ENCODE measurements at regions not wholly inside any gene's neighbourhood (a gene's known extent, or its start where the extent isn't known, plus 50 kb on each side); places are given as distances from the start of the nearest gene placed in this dataset.

DNA sequence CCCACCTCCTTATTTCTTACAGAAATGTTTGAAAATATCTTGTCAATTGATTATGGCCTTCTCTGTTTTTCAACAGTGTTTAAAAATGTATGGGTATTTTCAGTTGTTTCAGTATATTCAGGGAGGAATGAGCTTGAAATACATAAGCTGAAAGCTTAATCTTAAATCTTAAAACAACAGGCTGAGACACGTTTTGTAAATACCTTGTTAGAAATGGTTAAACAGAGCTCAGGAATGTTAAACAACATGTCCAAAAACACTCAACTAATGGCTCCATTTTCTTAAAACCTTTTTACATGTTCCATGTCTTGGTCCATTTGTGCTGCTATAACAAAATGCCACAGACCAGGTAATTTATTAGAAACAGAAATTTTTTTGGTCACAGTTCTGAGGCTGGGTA, 953.8 kb upstream of the ADGRL2 start:
- no peak for DNase-seq

DNA sequence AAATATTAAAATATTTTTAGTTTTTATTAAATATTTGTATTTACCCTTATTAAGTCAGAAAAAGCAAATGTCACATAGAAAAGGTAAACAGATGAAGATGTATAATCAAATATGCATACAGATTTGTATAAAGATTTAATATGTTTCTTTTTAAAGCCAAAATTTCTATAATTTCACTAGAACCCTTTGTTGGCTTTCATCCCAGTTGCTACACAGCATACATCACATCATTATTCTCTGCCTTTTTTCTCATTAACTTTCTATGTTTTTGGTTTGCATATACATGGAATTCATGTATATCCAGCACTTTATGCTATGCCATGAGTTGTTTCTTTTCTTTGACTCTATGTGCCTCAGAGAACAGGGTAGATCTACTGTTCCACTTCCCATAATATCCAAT, 957.9 kb upstream of the ADGRL2 start:
- no peak for DNase-seq

DNA sequence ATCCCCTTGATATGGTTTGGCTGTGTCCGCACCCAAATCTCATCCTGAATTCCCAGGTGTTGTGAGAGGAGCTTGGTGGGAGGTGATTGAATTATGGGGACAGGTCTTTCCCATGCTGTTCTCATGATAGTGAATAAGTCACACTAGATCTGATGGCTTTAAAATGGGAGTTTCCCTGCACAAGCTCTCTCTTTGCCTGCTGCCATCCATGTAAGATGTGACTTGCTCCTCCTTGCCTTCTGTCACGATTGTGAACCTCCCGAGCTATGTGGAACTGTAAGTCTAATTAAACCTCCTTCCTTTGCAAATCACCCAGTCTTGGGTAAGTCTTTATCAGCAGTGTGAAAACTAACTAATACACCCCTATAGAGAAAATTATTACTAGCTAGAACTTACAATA, 959.5 kb upstream of the ADGRL2 start:
- no peak for DNase-seq

DNA sequence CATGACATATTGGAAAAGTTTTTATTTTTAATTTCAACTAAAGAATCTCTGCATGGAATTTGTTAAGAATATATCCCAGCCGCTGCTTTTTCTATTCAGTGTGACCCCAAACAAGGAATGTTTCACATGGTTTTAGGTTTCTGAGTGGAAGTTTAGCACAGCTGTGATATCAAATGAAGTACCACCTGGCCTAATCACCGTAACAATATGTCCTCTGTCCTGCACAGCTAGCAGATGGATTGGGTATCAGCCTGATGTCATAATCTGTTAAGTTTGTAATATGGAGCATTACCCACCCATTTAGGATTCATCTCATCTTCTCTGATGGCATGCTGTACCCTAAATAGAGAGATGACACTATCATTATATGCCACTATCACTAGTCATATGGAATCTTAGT, 963.7 kb upstream of the ADGRL2 start:
- peak; percentile 59 to 90 for DNase-seq

DNA sequence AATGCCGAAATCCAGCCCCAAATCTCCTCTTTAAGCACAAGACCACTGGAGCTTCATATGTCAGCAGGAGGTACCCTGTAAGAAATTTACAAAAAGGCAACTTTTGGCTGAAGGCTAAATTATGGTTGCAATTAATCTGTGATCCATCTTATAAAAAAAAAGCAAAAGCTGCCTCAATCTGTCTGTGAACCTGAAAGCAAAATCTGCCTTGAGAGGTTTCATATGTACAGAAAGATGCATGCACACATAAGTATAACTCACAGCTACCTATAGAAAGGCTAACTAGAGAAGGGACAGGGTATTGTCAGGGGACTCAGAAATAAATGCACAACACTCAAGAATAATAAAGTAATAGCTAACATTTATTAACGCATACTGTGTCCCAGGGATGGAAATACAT, 964.2 kb upstream of the ADGRL2 start:
- DNase-seq, result peak in 1 of 2 experiments; percentile 18

DNA sequence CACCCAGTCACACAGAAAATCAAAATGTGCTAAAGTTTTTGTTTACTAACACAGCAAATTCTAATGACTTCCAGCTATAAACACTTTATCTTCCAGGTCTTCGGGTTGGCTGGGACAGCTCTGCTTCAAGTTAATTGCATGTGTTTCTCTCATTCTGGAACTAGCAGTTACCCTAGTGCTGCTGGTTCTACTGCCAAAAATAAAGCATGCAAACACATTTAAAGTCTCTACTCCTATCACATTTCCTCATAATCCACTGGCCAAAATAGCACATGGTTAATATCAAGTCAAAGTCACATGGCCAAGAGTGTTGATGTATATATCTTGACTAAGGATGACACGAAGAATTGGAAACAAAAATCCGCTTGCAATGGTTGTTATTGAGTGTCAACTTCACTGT, 973.1 kb upstream of the ADGRL2 start:
- no peak for DNase-seq

DNA sequence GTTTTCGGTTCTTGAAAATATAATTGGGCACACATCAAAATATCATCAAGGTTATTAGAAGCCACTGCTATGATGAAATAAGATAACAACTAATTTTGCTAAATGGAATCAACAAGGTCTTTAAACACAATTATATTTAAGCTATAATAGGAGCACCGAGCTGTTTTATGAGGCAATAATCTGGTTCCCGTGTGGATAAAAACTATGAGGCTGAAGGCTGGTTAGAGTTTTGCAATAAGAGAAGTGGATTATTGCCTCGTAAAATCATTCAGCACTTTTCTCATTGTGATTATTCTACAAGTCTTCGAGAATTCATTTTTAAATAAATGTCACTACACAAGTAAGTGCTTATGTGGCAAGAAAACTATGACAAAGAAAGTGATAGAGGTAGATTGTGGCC, 975.7 kb upstream of the ADGRL2 start:
- no peak for DNase-seq

DNA sequence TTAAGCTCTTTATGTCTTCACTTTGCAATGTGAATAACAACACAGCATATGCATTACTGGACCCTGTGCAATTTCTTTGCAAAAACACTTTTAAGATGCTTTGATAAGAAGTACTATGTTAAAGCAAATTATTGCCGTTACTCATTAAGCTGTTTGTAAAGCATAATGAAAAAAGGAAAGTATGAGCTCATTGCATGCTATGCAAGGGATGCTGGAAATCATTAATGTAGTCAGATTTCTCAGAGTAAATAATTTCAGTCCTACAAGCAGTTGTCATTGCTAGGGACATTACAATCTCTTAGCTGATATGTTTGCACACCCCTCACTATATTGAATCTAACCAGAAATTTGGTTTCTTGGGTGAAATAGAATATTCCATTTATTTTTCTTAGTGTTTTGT, 982.5 kb upstream of the ADGRL2 start:
- no peak for DNase-seq

DNA sequence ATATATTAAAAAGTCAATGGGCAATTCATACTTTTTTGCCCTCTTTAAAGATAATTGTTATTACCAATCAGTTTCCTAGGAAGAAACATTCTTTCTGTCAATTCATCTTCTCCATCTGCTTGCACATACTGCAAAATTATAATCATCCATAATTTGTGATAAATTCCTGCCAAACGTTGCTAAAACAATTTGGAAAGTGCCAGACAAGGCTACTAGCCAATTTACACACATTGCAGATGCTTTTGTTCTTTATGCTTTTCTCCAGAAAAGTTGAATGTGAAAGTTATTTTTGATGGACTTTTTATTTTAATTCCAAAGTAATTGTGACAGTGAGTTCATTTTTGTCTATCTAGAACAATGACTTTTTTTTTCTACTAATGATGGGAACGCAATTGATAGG, 992.8 kb upstream of the ADGRL2 start:
- no peak for DNase-seq

DNA sequence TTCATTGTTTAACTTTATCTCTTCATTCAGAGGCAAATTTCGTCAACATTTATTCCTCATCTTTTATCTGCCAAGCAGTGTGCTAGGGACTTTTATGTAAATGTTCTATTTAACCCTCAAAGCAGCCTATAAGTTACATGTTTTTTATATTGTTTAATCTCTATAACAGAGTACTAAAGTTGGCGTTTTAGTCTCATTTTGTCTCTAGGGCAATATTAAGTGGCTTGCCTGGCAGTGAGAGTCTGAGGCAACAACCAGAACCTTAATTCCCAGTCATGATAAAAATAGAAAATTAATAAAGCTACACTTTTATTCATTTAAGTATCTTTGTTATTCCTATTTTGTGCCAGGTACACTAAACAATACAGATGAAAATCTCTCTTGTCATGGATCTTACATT, 994.3 kb upstream of the ADGRL2 start:
- no peak for DNase-seq

DNA sequence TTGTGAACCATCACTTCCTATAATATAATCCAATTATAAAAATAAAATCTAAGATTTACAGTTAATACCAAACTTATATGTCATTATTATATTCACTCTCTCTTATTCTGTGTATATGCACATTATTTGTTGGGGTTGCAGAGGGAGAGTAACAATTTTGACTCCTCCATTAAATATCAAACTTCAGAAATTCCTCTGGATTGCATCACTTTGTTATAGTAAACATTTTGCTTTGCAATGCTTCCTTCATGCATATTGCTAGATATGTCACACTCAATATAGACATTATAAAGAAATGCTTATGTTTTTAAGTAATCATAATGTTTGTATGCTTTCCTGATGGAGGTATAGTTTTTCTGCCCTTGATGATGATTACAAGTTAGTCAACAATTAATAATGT, 999.0 kb upstream of the ADGRL2 start:
- DNase-seq, result no peak

DNA sequence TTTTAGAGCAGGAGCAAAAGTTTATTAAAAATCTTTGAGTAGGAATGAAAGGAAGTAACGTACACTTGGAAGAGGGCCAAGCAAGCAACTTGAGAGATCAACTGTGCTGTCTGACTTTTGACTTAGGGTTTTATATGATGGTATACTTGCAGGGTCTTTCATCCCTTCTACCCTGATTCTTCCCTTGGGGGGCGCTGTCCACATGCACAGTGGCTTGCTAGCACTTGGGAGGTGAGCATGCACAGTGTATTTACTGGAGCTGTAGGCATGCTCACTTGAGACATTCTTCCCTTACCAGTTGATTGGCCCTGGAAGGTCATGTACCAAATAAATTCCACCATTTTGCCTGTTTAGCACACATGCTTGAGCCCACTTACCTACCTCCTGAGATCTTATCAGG, 1001.3 kb upstream of the ADGRL2 start:
- DNase-seq, result no peak

DNA sequence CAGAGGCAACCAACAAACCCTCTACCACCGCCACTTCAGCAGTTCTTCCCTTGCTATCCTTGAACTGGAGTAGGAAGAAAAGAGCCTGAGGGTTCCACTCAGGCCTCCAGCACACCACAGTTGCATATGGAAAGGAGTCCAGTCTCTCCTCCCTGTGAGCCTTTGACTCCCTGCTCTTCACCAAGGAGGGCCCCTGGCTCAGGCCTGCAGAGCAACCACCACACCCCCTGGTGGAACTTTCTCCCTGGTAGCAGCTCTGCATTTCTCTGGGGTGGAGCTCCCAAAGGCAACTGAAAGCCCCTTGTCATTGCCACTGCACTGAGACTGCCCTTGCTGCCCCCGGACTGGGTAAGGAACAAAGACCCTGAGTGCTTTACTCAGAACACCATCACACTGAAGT, 1021.5 kb upstream of the ADGRL2 start:
- DNase-seq, result no peak

DNA sequence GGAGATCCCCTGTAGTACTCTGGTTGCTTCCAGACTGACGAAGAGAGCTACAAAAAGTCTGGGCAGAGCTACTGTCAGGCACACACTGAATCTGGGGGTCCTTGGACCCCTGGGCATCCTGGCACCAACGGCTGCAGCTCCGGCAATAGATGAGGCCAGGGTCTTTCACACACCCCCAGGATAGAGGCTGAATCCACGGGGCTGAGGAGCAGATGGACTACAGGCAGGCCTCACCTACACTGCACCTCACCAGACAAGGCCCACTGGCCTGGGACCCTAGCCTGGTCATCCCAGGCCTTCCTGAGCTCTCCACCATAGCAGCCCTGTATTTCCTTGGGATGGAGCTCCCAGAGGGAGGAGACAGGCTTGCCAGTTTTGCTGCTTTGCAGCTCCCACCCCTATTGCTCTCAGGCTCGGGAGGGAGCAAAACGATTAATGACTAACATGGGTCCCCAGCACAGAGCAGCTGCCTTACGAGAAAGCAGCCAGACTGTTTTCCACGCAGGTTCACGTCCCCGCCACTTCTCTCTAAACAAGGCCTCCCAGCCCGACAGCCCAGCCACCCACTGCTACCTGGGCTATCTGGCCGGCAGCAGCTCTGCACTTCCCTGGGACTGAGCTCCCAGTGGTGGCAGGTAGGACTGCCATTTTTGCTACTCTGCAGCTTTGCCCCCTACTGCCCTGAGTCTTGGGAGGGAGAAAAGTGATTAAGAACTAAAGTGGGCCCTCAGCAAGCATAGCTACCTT, 1022.5 kb upstream of the ADGRL2 start:
- DNase-seq, result no peak

DNA sequence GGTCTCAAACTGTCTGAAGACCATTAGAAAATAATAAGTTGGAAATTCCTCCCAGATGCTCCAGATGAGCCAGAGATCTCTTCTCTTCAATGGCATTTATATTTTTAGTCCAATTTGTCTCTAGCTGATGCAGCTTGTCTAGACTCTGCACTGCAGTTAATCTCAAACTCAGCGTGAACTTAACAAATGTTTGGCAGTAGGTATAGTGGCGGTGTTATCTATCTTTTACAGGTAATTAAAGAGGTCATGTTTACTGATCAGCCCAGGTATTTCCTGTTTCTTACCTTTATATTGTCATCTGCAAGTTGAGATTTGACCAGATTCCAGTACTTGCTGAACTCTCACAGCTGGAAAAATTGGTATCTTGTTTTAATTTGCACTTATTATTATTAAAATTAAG, 1024.5 kb upstream of the ADGRL2 start:
- DNase-seq, result no peak

DNA sequence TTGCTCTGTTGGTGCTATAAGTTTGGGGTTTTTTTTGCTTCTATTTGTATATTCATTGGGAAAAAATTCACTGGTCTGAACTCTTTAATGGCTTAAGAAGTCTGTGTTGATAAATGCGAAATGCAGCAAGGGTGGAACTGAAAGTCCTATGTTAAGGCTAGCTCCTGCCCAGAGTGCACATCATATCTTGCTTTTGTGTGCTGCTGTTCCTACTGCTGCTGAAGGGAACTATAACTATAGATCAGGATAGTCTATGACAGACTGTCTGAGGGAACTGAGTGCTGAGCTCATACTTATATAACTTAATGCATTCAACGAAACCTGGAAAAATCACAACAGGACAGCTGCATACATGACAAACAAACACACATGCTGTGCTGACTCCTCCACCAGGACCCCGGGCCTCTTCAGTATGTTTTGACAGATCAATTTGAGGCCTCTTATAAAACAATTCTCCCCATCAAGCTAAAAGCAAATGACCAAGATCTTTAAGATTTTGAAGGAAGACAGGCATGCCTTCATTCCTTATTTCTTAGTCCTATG, 1031.5 kb upstream of the ADGRL2 start:
- DNase-seq, result no peak

DNA sequence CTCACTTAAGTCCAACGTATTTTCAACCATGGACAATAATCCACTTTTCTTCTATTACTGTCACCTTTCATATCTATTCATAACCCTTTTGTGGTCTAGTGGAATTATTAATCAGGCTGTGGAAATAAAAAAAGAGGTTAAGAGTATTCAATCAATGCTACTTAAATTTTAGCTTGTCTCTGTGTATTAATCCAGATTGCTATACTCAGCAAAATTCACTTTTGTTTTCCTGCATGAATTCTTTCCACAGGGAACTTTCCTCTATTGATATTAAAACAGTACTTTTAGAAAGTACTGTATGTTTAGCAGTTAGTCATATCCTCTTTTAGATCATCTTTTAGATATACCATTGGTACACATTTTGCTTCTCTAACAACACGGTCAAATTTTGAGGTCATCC, 1033.0 kb upstream of the ADGRL2 start:
- DNase-seq, result no peak

DNA sequence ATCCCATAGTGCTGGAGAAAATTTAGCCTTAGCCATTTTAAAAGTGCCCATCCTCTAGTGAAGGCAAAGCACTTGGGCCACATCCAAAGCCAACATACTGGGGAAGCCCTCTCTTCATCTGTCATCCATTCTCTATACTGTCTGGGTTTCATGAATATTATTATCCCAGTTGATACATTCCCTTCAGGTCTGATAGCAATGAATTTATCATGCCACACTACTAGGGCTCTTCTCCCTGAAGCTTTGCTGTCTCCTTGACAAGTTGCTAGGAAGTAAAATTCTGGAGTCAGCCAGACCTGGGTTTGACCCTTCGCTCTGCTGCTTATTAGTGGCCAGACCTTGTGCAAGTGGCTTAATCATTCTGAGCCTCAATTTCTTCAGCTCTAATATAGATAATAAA, 1041.4 kb upstream of the ADGRL2 start:
- no peak for DNase-seq

DNA sequence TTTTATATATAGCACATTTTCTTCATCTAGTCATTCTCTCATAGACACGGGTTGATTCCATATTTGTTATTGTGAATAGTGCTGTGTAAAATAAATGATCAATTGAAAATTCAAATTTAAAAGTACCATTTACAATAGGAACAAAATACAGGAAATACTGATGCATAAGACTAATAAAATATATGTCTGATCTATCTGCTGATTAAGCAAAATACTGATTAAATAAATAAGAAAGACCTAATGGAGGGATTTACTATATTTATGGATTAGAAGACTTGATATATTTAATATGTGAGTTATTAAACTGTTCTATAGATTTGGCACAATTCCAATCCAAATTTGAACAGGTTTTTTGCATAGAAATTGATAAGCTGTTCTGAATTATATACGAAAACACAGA, 1044.8 kb upstream of the ADGRL2 start:
- DNase-seq, result no peak

DNA sequence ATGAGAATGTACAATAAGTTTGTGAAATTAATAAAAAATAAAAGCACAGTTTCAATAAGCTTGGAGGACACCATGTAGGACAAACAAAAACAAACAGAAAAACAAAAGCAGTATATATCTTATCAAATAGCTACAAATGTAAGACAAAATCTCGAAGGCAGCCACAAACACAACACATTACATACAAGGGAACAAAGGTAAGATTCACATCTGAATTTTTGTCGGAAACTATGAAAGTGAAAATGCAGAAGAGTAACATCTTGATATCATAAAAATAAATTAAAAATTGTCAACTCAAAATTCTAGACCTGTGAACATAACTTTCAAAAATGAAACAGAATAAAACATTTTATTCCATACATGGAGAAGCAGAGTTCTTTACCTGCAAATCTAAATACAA, 1049.5 kb upstream of the ADGRL2 start:
- DNase-seq, result no peak

DNA sequence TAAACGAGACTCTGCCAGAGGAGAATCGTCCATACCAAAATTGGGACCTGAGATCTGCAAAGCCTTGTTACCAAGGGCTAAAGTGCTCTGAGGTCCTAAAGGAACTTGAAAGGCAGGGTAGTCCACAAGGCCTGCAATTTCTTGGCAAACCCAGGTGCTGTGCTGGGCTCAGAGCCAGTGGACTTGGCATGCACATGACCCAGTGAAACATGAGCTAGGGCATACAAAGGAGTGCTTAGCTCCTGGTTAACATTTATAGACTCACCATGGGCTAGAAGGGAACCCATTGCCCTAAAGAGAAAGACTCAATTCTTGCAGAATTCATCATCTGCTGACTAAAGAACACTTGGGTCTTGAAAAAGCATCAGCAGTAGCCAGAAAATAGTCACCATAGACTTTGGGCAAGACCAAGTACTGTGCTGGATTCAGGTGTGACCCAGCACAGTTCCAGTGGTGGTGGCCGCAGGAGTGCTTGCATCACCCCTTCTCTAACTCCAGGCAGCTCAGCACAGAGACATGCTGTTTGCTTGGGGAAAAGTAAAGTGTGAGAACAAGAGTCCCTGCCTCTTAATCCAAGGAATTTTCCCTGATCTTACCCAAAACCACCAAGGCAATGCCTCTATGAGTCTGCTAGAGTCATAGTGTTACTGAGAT, 1069.4 kb upstream of the ADGRL2 start:
- DNase-seq, result no peak

DNA sequence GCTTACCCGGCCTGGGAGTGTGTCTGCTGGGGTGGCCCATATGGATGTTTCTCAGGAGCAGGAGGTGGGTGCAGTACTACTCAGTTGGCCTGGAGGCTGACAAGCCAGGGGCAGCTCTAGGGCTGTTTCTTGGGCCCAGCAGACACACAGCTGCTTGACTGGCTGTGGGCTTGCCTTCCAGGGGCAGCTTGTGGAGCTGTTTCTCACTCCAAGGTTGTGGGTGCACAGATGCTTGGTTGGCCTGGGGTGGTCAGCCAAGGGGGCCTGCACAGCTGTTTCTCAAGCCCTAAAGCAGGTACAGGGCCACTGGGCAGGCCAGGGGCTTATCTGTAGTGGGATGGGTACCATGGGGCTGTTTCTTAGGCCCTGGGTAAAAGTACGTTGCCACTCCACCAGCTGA, 1078.1 kb upstream of the ADGRL2 start:
- no peak for DNase-seq

DNA sequence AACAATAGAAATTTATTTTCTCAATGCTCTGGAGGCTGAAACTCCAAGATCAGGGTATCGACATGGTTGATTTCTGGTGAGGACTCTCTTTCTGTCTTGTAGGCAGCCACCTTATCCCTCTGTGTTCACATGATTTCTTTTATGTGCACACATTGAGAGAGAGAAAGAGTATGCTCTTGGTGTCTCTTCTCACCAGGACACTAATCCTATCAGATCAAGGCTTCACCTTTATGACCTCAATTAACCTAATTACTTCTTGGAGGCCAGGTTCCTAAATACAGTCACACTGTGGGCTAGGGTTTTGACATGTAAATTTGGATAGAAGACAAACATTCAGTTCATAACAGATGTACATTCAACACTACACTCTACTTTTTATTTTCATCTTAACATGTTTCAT, 1094.2 kb upstream of the ADGRL2 start:
- no peak for DNase-seq

DNA sequence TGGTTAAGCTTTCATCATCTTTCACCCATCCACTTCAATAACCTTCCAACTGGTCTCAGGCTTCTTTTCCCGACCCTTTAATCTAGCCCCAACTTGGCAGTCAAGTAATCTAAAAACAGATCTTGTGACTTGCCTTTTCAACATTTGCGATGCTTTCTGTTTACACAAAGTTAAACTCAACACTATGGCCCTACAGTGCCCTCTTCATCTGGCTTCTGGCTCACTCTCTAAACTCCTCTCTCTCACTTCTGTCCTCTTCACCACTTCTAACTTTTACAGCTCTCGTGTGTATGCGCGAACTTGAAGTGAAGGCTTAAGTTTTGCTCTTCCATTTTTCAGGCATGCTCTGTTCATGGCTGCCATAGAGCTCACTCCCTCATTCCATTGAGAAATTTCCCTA, 1122.3 kb upstream of the ADGRL2 start:
- no peak for DNase-seq

DNA sequence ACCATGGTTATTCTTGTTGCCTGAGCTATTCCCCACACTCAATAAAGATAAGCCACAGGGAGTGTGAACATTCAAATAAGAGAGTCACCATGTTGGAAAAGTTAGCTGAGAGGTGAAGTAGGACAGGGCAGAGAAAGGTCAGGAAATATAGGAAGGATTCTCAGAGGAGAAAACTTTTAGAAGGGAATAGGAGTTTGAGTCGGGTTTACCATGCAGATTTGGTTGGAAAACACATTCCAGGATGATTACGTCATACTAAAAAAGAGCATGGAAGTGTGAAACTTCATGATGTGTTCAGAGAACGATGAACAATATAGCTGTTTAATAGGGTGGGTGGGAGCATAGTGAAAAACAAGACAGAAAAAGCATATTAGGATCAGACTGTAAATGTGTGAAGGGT, 1125.3 kb upstream of the ADGRL2 start:
- DNase-seq, result no peak

Data from NCI-H524 (cell line).